ENCODE measurements at regions not wholly inside any gene's neighbourhood (a gene's known extent, or its start where the extent isn't known, plus 50 kb on each side); places are given as distances from the start of the nearest gene placed in this dataset.
"Not testable (repeated sequence)": the region's sequence is repeated elsewhere in the genome, so short reads cannot be mapped to it uniquely, and the experiment has no call there.

- H3K4me2 ChIP-seq, result no peak overlapping the region
- H3K4me3 ChIP-seq, result no peak overlapping the region
- H3K36me3 ChIP-seq, result no peaks in the 10 kb centered on the region
- no peaks in the 10 kb centered on the region for H3K4me1 ChIP-seq
- H3K27ac ChIP-seq, result no peak overlapping the region
- peaks cover 0 to 2% (median 0%) of the 10 kb centered on the region in 11 experiments; a peak in 1 of 22 replicates for H3K9me3 ChIP-seq (replicated peaks in 1 of 11)
- TF ChIP-seq Cebpa-rat (IDR thresholded peaks at IDR 0.05), result no peak
- H3K27me3 ChIP-seq, result no peaks in the 10 kb centered on the region
- H4K20me1 ChIP-seq, result no peaks in the 10 kb centered on the region
- no peak overlapping the region for H3K9ac ChIP-seq
These were observed 985.8 kb upstream of the NRXN1 start for GRCh38 chr2:52017646-52018235.

GRCh38 chr2:52006821-52007366 is 975.0 kb upstream of the NRXN1 start:
- not testable (repeated sequence) for H3K36me3 ChIP-seq, H3K27me3 ChIP-seq, H3K27ac ChIP-seq, H4K20me1 ChIP-seq, H3K4me2 ChIP-seq, H3K4me3 ChIP-seq, H3K9ac ChIP-seq, H3K4me1 ChIP-seq
- H3K9me3 ChIP-seq (replicated peaks in 1 of 11), result peaks cover 0 to 21% (median 5%) of the 10 kb centered on the region in 11 experiments; a peak in 9 of 22 replicates

GRCh38 chr2:52000151-52000855 is 968.4 kb upstream of the NRXN1 start:
- Histone ChIP-seq H3K4me2 (no peak overlapping the region), H3K27ac (no peak overlapping the region), H3K36me3 (no peaks in the 10 kb centered on the region), H3K27me3 (no peaks in the 10 kb centered on the region), H3K9me3 (replicated peaks in 1 of 11) (0 out of 22 replicates have a peak, but pooled peaks cover 0 to 5% (median 0%) of the 10 kb centered on the region in 11 experiments), H3K9ac (no peak overlapping the region), H3K4me1 (peaks cover 0 to 7% (median 0%) of the 10 kb centered on the region in 10 experiments; a peak in 3 of 20 replicates), H3K4me3 (no peak overlapping the region), H4K20me1 (no peaks in the 10 kb centered on the region)
- TF ChIP-seq Cebpa-rat (IDR thresholded peaks at IDR 0.05), result no peak

GRCh38 chr2:51998890-51999289 is 967.0 kb upstream of the NRXN1 start:
- TF ChIP-seq Cebpa-rat (IDR thresholded peaks at IDR 0.05), result no peak
- Histone ChIP-seq H3K4me2 (no peak overlapping the region), H3K4me1 (peaks cover 0 to 7% (median 0%) of the 10 kb centered on the region in 10 experiments; a peak in 3 of 20 replicates), H3K27ac (no peak overlapping the region), H3K9ac (no peak overlapping the region), H4K20me1 (no peaks in the 10 kb centered on the region), H3K4me3 (no peak overlapping the region), H3K9me3 (replicated peaks in 1 of 11) (0 out of 22 replicates have a peak, but pooled peaks cover 0 to 5% (median 0%) of the 10 kb centered on the region in 11 experiments), H3K27me3 (no peaks in the 10 kb centered on the region), H3K36me3 (no peaks in the 10 kb centered on the region)

GRCh38 chr2:51997571-51997970 is 965.6 kb upstream of the NRXN1 start:
- Histone ChIP-seq H3K27me3 (no peaks in the 10 kb centered on the region), H3K4me2 (no peak overlapping the region), H4K20me1 (no peaks in the 10 kb centered on the region), H3K36me3 (no peaks in the 10 kb centered on the region), H3K27ac (no peak overlapping the region), H3K4me1 (peaks cover 0 to 7% (median 0%) of the 10 kb centered on the region in 10 experiments; a peak in 3 of 20 replicates), H3K9me3 (replicated peaks in 1 of 11) (0 out of 22 replicates have a peak, but pooled peaks cover 0 to 5% (median 0%) of the 10 kb centered on the region in 11 experiments), H3K4me3 (no peak overlapping the region), H3K9ac (no peak overlapping the region)
- no peak for TF ChIP-seq Cebpa-rat (IDR thresholded peaks at IDR 0.05)

GRCh38 chr2:51995293-51995692 is 963.4 kb upstream of the NRXN1 start:
- Histone ChIP-seq H3K4me2 (no peak overlapping the region), H3K9me3 (replicated peaks in 1 of 11) (0 out of 22 replicates have a peak, but pooled peaks cover 0 to 5% (median 0%) of the 10 kb centered on the region in 11 experiments), H3K27ac (no peak overlapping the region), H4K20me1 (no peaks in the 10 kb centered on the region), H3K9ac (no peak overlapping the region), H3K4me3 (no peak overlapping the region), H3K27me3 (no peaks in the 10 kb centered on the region), H3K4me1 (peaks cover 0 to 7% (median 0%) of the 10 kb centered on the region in 10 experiments; a peak in 3 of 20 replicates), H3K36me3 (no peaks in the 10 kb centered on the region)
- no peak for TF ChIP-seq Cebpa-rat (IDR thresholded peaks at IDR 0.05)

GRCh38 chr2:51994123-51994763 is 962.3 kb upstream of the NRXN1 start:
- H3K4me1 ChIP-seq, result peaks cover 0 to 7% (median 0%) of the 10 kb centered on the region in 10 experiments; a peak in 3 of 20 replicates
- no peak overlapping the region for H3K27ac ChIP-seq
- TF ChIP-seq Cebpa-rat (IDR thresholded peaks at IDR 0.05), result no peak
- H3K9me3 ChIP-seq (replicated peaks in 1 of 11), result 0 out of 22 replicates have a peak, but pooled peaks cover 0 to 5% (median 0%) of the 10 kb centered on the region in 11 experiments
- no peak overlapping the region for H3K4me3 ChIP-seq
- no peak overlapping the region for H3K9ac ChIP-seq
- no peak overlapping the region for H3K4me2 ChIP-seq
- H3K36me3 ChIP-seq, result no peaks in the 10 kb centered on the region
- H4K20me1 ChIP-seq, result no peaks in the 10 kb centered on the region
- H3K27me3 ChIP-seq, result no peaks in the 10 kb centered on the region

- Histone ChIP-seq H3K4me2 (no peak overlapping the region), H3K27ac (no peak overlapping the region), H3K4me1 (no peaks in the 10 kb centered on the region), H3K36me3 (no peaks in the 10 kb centered on the region), H3K9me3 (replicated peaks in 1 of 11) (no peaks in the 10 kb centered on the region), H3K4me3 (no peak overlapping the region), H4K20me1 (no peaks in the 10 kb centered on the region), H3K9ac (no peak overlapping the region), H3K27me3 (no peaks in the 10 kb centered on the region)
- no peak for TF ChIP-seq Cebpa-rat (IDR thresholded peaks at IDR 0.05)
These were observed 958.8 kb upstream of the NRXN1 start for GRCh38 chr2:51990684-51991083.

- no peaks in the 10 kb centered on the region for H4K20me1 ChIP-seq
- H3K9ac ChIP-seq, result no peak overlapping the region
- no peak overlapping the region for H3K27ac ChIP-seq
- no peak overlapping the region for H3K4me2 ChIP-seq
- no peaks in the 10 kb centered on the region for H3K27me3 ChIP-seq
- H3K9me3 ChIP-seq (replicated peaks in 1 of 11), result no peaks in the 10 kb centered on the region
- TF ChIP-seq Cebpa-rat (IDR thresholded peaks at IDR 0.05), result no peak
- H3K4me1 ChIP-seq, result no peaks in the 10 kb centered on the region
- no peak overlapping the region for H3K4me3 ChIP-seq
- no peaks in the 10 kb centered on the region for H3K36me3 ChIP-seq
These were observed 954.2 kb upstream of the NRXN1 start for GRCh38 chr2:51986101-51986500.
